GM12892 (cell line): ENCODE measurements at regions not wholly inside any gene's neighbourhood (a gene's known extent, or its start where the extent isn't known, plus 50 kb on each side); places are given as distances from the start of the nearest gene placed in this dataset.
A peak's percentile ranks its signal among the peaks of the same experiment; 100 is the strongest.

Experiments
- DNase-seq: peaks from one replicate; pipeline ENCODE4 v3.0.0; 2011; ENCODE audit not compliant: insufficient read length
- FAIRE-seq: peaks from 2 replicates; lab custom pipeline; 2011; peaks lifted over from hg19 to GRCh38; lab: Jason Lieb, UNC
- POLR2A ChIP-seq: IDR thresholded peaks from 2 replicates; pipeline ENCODE4 v1.6.1; 2011; ENCODE audit warnings: low read depth, low read length, control low read depth
- POLR2AphosphoS5 ChIP-seq: IDR thresholded peaks from 2 replicates; pipeline ENCODE4 v1.6.1; 2011; ENCODE audit warnings: low read depth, low read length, control low read depth
- TAF1 ChIP-seq: IDR thresholded peaks from 2 replicates; pipeline ENCODE4 v1.6.1; 2011; ENCODE audit warnings: low read depth, mild to moderate bottlenecking, control low read depth, low read length, borderline replicate concordance

DNA sequence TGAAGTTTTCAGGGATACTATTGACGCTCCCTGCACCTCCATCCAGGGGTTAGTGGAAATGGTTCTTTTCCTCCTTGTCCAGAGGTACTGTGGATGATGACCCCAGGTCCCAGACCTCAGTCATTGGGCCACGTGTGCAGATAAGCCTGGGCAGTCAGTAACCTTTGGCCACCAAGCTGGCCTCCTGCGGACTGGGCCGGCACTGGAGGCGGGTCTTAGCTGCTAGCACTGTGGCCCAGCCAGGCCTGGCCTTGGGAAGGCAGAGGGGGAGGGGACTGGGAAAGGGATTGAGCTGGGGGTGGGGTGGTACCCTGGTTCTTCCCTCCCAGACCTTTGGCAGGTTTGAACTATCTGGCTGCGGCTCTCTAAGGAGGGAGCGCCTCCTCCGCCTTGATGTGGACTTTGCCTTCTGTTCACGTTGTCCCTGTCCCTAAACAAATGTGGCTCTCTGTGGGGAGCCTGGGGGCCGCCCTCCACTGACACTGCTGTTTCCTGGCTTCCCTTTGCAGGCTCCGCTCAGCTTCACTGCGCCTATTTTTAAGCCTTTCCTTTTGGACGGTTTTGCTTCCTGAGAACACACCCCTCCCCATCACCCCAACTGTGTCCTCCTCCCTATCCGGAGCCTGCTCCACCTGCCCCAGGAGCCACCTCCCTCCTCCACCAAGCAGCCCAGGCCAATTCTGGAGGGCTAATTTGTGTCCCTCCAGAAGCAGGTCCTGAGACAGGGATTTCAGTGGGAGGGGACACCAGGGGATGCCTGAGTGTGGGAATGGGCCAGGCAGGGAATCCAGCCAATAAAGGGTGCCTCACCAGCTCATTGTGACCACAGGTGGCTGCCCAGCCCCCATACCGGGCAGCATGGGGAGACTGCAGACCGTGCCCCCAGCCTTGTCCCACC lies 251.9 kb downstream of the SEC14L1 start:
- TF ChIP-seq POLR2AphosphoS5 (no peak), TAF1 (no peak), POLR2A (no peak)
- DNase-seq = no peak
- no peak for FAIRE-seq

DNA sequence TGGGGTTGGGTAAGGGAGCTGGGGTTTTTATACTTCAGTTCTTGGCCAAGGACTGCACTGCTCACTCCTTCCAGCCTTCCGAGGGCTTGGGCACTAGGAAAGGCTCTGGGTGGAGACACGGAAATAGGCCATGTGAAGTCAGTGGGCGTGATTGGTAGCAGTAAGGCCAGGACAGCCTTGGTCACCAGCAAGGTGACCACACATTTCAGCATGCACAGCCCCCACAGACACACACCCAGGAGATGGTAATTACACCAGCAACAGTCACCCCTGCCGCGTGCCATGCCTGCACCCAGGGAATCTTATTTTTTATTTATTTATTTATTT lies 252.5 kb downstream of the SEC14L1 start:
- TF ChIP-seq POLR2A (no peak), TAF1 (no peak), POLR2AphosphoS5 (no peak)
- FAIRE-seq = no peak

DNA sequence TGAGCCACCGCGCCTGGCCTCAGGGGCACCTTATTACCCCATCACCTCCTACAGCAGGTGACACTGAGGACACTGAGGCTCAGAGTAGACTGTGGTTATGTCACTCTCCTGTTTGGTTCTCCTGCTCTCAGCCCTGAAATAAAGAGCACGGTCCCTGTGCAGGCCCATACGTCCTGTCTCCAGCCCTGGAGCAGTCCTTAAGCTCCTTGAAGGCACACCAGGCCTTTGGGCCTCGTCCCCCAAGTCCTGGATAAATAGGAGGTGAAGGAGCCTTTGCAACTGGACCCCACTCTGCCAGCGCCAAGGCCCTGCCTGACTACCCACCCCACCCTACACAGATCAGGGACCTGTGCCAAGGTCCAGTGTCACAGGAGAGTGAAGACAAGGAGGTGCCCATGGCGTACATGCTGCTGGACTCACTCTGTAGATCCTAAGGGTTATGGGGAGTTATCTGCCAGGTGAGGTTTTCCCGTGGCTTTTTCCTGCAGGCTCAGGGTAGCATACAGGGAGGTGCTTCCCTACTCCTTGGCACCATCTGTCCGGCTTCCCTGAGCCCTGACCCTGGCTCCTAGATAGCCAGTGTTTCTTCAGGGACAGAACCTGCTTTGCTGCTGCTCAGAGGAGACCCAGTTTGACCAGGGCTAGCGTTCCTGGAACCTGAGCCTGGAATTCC lies 253.2 kb downstream of the SEC14L1 start:
- TF ChIP-seq POLR2A (no peak), POLR2AphosphoS5 (no peak), TAF1 (no peak)
- DNase-seq (no peak), FAIRE-seq (no peak)

More for the DNA sequence above, 252.5 kb downstream of the SEC14L1 start:
- DNase-seq = no peak

DNA sequence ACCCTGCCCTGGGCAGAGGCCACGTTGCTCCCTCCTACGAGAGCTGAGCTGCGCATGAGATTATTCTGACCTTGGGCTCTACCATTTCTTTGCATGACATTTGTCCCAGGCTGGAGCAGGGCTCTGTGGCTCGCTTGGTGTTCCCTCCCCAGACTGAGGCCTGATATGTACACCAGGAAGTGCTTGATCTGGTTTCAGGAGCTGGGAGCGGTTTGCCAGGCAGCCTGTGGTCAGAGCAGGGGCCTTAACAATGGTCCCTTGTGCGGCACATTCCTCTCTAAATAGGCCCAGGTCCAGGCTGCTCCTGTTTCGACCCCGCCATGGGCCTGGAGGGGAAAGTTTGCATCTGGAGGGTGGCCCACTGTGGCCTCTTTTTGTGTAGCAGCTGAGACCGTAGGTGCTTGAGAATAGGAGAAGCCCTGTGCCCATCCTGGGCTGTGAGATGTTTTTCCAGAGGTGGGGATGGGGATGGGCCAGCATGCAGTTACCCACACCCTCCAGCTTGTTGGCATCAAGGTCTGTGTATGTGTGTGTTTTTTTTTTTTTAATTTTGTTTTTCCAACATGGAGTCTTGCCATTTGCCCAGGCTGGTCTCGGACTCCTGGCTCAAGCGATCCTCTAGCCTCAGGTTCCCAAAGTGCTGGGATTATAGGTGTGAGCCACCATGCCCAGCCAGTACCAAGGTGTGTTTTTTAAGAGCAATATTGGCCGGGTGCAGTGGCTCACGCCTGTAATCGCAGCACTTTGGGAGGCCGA lies 253.9 kb downstream of the SEC14L1 start:
- no peak for TF ChIP-seq POLR2AphosphoS5
- no peak for TF ChIP-seq TAF1
- no peak for TF ChIP-seq POLR2A
- no peak for DNase-seq
- no peak for FAIRE-seq

DNA sequence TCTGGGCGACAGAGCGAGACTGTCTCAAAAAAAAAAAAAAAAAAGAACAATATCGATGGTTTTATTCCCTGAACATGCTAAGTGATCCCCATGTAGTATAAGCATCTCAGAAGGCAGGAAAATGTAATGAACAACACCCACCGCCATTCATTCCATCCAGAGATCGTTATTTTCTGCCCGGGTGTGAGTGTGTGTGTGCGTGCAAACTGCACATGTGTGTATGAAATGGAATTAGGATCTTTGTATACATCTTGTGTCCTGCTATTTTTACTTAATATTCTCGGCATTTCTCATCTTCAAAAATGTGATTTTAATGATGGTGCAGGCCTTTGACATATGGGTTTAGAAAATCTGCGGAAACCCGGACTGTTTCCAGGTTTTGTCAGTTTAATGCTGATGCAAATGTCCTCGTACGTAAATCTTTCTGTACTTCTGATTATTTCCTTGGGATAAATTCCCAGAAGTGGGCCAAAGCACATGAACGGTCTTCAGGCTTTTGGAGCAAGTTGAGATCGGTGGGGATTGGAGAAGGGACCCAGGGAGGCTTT lies 254.8 kb downstream of the SEC14L1 start:
- FAIRE-seq = no peak

DNA sequence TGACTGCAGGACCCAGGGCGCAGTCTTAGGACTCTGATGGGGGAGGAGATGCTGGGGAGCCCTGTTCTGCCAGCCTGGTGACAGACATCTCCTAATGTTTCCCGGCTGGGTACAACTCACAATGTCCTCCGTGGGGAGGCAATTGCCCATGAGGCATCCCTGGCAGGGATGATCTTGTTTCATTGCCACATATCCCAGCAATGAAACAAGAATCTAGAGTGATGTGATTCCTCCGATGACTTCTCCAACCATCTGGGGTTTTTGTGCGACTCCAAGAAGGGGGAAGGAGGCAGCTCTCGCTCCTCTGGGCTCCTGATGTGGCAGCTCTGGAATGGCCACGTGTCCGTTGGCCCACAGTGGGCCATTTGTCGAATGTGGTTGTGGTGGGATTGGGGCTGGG lies 255.8 kb downstream of the SEC14L1 start:
- TF ChIP-seq POLR2AphosphoS5 (no peak), TAF1 (no peak), POLR2A (no peak)
- DNase-seq (no peak), FAIRE-seq (no peak)

More for the DNA sequence above, 254.8 kb downstream of the SEC14L1 start:
- no peak for DNase-seq
- no peak for TF ChIP-seq POLR2AphosphoS5
- TF ChIP-seq POLR2A = no peak
- TF ChIP-seq TAF1 = no peak

DNA sequence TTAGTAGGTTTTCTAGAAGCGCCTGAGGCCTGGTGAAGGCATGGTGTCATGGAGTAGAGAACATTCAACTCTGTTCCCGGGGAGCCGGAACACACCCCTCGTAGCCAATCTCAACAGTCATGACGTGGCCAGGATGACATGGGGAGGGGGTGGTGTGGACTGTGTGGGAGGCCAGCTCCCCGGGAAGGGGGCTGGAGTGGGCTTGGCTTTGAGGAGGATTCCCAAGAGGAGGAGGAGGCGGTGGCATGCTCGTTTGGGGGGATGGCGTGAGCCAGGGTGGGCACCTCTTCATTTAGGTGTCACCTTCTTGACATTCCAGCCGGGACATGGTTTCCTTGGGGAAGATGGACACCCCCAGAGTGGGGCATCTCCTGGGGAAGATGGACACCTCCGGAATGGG lies 257.5 kb downstream of the SEC14L1 start:
- FAIRE-seq (no peak), DNase-seq (no peak)
- no peak for TF ChIP-seq POLR2A
- TF ChIP-seq TAF1 = no peak
- no peak for TF ChIP-seq POLR2AphosphoS5

DNA sequence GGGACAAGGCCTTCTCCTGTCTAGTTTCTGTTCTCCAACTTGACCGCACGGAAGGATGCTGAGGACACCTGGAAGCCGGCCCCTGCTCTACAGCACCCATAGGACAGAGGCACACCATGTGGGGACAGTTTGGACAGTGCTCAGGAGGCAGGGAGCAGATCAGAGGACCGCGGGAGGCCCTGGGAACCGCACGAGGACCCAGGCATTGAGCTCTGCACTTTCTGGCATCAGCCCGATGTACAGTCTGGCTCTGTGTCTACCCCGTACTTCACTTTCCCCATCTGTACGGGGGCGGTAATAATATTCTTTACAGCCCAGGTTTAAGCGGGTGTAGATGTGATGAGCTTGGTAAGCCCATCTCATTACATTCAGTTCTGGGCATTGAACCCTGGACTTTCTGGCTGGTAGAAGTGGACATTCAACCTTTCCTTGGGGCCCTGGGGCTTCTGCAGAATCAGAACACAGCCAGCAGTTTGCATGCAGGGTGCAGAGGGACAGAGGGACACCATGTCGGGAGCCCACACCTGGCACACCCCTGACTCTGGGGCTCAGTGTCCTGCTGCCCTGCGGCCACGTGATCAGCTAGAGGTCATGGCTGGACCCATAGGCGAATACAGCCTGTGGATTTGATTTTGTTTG lies 258.7 kb downstream of the SEC14L1 start:
- FAIRE-seq (peak; percentile 17), DNase-seq (no peak)
- TF ChIP-seq TAF1 (no peak), POLR2A (no peak), POLR2AphosphoS5 (no peak)

DNA sequence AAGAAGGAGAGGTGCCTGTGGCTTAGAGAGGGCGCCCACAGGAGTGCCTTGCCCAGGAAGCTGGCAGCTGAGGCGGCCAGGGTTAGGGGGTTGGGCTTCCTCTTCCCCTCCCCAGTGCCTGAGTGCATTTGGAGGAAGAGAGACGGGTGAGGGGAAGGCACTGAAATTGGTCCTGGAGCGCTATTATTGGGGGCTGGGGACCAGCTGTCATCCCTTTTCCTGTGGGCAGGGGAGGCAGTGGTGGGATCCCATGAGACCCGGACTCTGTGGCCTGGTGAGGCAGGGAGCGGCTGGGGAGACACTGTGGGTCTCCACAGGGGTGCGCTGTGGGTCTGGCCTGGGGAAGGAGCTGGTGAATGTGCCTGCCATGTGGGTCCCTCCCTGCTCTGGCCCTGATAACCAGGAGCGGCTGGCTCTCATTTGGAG lies 259.7 kb downstream of the SEC14L1 start:
- FAIRE-seq = peak; percentile 91
- peak; percentile 69 for DNase-seq
- TF ChIP-seq POLR2AphosphoS5 (no peak), POLR2A (no peak), TAF1 (no peak)

DNA sequence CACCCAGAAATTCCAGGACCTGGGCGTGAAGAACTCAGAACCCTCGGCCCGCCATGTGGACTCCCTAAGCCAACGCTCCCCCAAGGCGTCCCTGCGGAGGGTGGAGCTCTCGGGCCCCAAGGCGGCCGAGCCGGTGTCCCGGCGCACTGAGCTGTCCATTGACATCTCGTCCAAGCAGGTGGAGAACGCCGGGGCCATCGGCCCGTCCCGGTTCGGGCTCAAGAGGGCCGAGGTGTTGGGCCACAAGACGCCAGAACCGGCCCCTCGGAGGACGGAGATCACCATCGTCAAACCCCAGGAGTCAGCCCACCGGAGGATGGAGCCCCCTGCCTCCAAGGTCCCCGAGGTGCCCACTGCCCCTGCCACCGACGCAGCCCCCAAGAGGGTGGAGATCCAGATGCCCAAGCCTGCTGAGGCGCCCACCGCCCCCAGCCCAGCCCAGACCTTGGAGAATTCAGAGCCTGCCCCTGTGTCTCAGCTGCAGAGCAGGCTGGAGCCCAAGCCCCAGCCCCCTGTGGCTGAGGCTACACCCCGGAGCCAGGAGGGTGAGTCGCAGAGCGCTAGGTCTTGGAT lies 261.5 kb downstream of the SEC14L1 start:
- DNase-seq (no peak), FAIRE-seq (no peak)
- no peak for TF ChIP-seq POLR2A
- no peak for TF ChIP-seq POLR2AphosphoS5
- TF ChIP-seq TAF1 = no peak

DNA sequence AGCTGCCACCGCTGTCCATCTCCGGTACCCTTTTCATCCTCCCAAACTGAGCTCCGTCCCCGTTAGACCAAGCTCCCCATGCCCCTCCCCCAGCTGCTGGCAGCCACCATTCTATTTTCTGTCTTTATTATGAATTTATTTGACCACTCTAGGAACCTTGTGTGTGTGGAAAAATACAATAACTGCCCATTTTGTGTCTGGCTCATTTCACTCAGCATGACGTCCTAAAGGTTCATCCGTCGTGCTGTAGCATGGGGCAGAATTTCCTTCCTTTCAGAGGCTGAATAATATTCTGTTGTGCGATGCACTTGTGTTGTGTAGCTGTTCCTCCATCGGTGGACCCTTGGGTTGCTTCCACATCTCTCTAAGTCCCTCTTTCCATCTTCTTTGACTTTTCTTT lies 263.1 kb downstream of the SEC14L1 start:
- FAIRE-seq (no peak), DNase-seq (no peak)
- no peak for TF ChIP-seq POLR2A
- no peak for TF ChIP-seq TAF1
- TF ChIP-seq POLR2AphosphoS5 = no peak
